Testis (tissue), 2 donors: ENCODE measurements at regions not wholly inside any gene's neighbourhood (a gene's known extent, or its start where the extent isn't known, plus 50 kb on each side); places are given as distances from the start of the nearest gene placed in this dataset.

Experiments used
- POLR2A ChIP-seq: fragments of 450-650 bp; IDR thresholded peaks from one replicate; pipeline ENCODE4 v1.6.1; 2017; ENCODE audit warnings: antibody characterized with exemption, mild to moderate bottlenecking, moderate library complexity
- TF ChIP-seq, protein P1 (sequence below), 3 experiments: fragments of 450-650 bp in 2 of 3; fragments of 200-600 bp in 1 of 3; sonication (generic) in 1 of 3; IDR thresholded peaks; one replicate each; pipeline ENCODE4 v1.5.1; 2016 to 2019; ENCODE audit warnings: antibody characterized with exemption in 3 of 3, mild to moderate bottlenecking in 2 of 3, moderate library complexity in 1 of 3

GRCh38 chr16:66226762-66227161 lies 139.7 kb upstream of the CDH5 start:
- TF ChIP-seq, protein P1, sequence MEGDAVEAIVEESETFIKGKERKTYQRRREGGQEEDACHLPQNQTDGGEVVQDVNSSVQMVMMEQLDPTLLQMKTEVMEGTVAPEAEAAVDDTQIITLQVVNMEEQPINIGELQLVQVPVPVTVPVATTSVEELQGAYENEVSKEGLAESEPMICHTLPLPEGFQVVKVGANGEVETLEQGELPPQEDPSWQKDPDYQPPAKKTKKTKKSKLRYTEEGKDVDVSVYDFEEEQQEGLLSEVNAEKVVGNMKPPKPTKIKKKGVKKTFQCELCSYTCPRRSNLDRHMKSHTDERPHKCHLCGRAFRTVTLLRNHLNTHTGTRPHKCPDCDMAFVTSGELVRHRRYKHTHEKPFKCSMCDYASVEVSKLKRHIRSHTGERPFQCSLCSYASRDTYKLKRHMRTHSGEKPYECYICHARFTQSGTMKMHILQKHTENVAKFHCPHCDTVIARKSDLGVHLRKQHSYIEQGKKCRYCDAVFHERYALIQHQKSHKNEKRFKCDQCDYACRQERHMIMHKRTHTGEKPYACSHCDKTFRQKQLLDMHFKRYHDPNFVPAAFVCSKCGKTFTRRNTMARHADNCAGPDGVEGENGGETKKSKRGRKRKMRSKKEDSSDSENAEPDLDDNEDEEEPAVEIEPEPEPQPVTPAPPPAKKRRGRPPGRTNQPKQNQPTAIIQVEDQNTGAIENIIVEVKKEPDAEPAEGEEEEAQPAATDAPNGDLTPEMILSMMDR (IDR thresholded peaks at IDR 0.05): no peak
- no peak for TF ChIP-seq POLR2A
